Fibroblast of the aortic adventitia (primary cell): ENCODE measurements at regions not wholly inside any gene's neighbourhood (a gene's known extent, or its start where the extent isn't known, plus 50 kb on each side); places are given as distances from the start of the nearest gene placed in this dataset.
A peak's percentile ranks its signal among the peaks of the same experiment; 100 is the strongest.

Source experiments
- DNase-seq: peaks from one replicate; pipeline ENCODE4 v3.0.0-alpha.2; 2010; ENCODE audit warnings: low read depth
- H3K4me3 ChIP-seq: 2 replicates; pipeline ENCODE4 v1.5.1; 2011; ENCODE audit warnings: low read depth, mild to moderate bottlenecking, control low read depth, low read length, moderate library complexity
- TF ChIP-seq, protein P1 (sequence below): IDR thresholded peaks from 2 replicates; pipeline ENCODE4 v1.5.1; 2011; ENCODE audit warnings: mild to moderate bottlenecking, low read length, control low read depth, inconsistent platforms; ENCODE audit not compliant: insufficient read depth

DNA sequence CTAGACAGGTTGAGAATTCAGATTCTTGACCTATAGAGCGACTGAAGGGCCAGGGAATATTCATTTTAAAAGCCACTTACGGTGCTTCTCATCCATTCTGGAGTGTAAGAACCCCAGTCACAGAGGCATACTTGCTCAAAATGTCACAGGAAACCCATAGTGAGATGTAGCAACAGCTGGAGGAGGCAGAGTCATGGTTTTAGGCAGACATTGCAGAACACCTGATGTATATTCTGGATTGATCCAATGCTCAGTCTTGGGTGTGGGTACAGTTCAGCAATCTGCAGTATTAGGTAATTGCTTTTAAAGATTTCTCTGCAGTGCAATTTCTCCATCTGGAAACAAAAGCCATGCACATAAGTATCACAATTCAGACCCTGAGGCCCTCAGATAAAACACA, 137.4 kb upstream of the SLC22A23 start:
- DNase-seq = no peak
- TF ChIP-seq, protein P1, sequence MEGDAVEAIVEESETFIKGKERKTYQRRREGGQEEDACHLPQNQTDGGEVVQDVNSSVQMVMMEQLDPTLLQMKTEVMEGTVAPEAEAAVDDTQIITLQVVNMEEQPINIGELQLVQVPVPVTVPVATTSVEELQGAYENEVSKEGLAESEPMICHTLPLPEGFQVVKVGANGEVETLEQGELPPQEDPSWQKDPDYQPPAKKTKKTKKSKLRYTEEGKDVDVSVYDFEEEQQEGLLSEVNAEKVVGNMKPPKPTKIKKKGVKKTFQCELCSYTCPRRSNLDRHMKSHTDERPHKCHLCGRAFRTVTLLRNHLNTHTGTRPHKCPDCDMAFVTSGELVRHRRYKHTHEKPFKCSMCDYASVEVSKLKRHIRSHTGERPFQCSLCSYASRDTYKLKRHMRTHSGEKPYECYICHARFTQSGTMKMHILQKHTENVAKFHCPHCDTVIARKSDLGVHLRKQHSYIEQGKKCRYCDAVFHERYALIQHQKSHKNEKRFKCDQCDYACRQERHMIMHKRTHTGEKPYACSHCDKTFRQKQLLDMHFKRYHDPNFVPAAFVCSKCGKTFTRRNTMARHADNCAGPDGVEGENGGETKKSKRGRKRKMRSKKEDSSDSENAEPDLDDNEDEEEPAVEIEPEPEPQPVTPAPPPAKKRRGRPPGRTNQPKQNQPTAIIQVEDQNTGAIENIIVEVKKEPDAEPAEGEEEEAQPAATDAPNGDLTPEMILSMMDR = no peak

DNA sequence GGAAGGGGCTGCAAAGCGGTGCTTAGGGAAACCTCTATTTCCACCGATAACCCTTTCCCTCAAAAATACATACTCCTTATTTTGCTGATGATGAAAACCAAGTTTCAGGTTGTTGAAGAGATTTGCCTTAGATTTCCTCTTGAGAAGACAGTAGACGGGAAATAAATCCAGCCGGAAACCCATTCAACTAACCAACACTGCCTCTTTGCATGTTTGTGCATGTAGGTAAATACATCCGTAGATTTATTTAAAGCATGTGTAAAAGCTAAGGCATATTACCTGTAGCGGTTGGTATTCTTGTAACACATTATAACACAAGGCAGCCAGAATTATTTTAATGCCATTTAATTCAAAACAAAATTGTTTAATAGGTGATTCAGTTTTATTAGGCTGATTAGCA, 136.3 kb upstream of the SLC22A23 start:
- DNase-seq = no peak
- H3K4me3 ChIP-seq = no peak overlapping the region
- TF ChIP-seq, protein P1 = no peak

More for the DNA sequence above, 137.4 kb upstream of the SLC22A23 start:
- no peak overlapping the region for H3K4me3 ChIP-seq

DNA sequence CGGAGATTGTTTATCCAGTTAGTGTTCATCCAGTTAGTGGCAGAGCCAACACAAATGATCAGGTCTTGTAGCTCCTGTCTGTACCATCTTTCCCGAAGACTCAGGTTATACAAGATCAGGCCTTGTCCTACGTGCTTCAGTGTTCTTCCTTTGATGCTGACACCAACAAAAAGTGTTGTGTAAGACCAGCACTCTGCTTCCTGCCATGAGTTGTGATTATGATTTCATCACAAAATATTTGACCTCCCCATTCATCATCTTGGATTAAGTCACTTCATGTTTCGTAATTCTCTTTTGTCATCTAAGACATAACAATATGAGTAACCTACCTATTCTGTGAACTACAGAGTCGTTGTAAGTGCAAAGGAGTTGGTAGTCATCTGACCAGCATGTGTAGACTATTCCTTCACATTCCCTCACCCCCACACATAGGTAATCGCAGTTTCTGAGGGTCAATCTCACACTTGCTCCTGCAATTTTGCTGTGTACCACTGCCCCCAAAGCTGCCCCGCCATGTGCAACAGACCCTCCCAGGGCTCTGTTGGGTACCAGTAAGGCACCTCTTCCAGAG, 135.6 kb upstream of the SLC22A23 start:
- peak; percentile 96 for DNase-seq
- TF ChIP-seq, protein P1 = no peak
- no peak overlapping the region for H3K4me3 ChIP-seq

DNA sequence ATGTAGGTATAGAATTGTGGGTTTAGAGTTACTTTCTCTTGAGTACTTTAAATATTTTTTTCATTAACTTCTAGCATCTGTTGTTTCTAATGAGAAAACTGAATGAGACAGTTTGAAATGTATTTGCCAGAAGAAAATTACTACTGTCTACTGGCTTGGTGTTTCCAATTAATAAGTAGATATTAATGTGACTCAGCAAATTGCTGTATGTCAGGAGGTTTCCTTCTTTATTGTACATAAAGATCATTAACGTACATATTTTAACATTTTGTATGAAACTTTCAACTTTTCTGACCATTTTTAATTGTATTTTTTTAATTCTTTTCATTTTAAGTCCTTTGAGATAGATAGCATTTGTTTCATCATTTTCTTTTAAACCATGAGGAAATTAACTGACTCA, 135.1 kb upstream of the SLC22A23 start:
- DNase-seq = no peak
- no peak overlapping the region for H3K4me3 ChIP-seq
- TF ChIP-seq, protein P1 = no peak

DNA sequence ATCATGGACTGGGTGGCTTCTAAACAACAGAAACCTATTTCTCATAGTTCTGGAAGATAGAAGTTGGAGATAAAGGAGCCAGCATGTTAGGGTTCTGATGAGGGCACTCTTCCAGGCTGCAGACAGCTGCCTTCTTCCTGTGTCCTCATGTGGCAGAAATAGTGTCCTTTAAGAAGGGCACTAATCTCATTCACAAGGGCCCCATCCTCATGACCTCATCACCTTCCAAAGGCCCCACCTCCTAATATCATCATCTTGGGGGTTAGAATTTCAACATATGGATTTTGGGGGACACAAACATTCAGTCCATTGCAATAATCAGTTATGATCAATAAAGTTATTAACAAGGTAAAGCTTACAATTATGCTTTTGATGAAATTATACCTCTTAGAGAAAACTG, 130.8 kb upstream of the SLC22A23 start:
- no peak overlapping the region for H3K4me3 ChIP-seq
- DNase-seq = no peak
- TF ChIP-seq, protein P1 = no peak

DNA sequence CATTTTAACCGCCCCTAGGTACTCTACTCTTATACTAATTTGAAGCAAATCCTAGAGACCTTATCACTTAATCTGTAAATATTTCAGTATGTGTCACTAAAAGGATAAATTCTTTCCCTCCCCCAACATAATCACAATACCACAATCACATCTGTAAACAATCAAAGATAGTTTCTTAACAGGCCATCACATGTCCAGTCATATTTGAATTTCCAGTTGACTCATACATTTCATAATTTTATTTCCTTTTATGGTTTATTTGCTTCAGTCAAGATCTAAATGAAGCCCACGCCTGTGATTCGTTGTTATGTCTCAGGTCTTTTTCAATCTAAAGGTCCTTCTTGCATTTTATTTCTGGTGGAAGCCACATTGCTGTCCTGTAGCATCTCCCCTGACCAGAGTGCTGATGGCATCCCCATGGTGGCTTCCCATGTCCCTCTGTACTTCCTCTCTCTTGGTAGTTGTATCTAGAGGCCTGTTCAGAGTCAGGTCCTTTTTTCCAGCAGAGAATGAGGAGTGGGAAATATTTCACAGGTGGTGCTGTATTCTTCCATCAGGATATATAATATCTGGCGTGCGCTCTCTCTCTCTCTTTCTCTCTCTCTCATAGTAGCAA, 128.6 kb upstream of the SLC22A23 start:
- H3K4me3 ChIP-seq = no peak overlapping the region

More for the DNA sequence above, 128.6 kb upstream of the SLC22A23 start:
- TF ChIP-seq, protein P1 = no peak
- DNase-seq = peak; percentile 86
